B cell (primary cell): ENCODE measurements at regions not wholly inside any gene's neighbourhood (a gene's known extent, or its start where the extent isn't known, plus 50 kb on each side); places are given as distances from the start of the nearest gene placed in this dataset.

Experiments
- EZH2 ChIP-seq: IDR thresholded peaks from 2 replicates; pipeline ENCODE4 v1.6.1; 2012; ENCODE audit warnings: borderline replicate concordance, low read depth, mild to moderate bottlenecking, moderate library complexity, low read length; ENCODE audit not compliant: insufficient read depth, poor library complexity, severe bottlenecking
- TF ChIP-seq, protein P1 (sequence below): fragments of 200-600 bp; IDR thresholded peaks from one replicate; pipeline ENCODE4 v1.8.0; 2022; ENCODE audit warnings: antibody characterized with exemption, mild to moderate bottlenecking

DNA sequence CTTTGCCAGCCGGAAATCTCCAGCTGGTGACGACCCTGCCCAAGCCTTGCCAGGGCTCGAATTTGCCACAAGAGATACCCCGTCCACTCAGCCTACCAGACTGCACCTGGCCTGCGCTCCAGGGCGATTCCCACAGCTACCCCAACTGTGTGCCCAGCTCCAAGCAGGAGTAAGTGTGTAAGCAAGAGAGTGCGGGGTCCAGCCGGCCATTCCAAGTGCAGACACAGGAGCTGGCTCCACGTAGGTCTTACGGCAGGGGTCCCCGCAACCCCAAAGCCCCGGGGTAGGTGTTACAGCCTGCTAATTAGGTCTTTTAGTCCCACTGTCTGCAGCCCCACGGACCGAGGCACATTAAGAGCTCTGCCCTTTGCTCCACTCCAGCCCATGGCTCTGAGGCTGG lies 1305.2 kb downstream of the ARAP2 start:
- TF ChIP-seq EZH2, result no peak
- TF ChIP-seq, protein P1, sequence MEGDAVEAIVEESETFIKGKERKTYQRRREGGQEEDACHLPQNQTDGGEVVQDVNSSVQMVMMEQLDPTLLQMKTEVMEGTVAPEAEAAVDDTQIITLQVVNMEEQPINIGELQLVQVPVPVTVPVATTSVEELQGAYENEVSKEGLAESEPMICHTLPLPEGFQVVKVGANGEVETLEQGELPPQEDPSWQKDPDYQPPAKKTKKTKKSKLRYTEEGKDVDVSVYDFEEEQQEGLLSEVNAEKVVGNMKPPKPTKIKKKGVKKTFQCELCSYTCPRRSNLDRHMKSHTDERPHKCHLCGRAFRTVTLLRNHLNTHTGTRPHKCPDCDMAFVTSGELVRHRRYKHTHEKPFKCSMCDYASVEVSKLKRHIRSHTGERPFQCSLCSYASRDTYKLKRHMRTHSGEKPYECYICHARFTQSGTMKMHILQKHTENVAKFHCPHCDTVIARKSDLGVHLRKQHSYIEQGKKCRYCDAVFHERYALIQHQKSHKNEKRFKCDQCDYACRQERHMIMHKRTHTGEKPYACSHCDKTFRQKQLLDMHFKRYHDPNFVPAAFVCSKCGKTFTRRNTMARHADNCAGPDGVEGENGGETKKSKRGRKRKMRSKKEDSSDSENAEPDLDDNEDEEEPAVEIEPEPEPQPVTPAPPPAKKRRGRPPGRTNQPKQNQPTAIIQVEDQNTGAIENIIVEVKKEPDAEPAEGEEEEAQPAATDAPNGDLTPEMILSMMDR, result no peak
